EL (cell line): ENCODE measurements at regions not wholly inside any gene's neighbourhood (a gene's known extent, or its start where the extent isn't known, plus 50 kb on each side); places are given as distances from the start of the nearest gene placed in this dataset.

Experiments used
- DNase-seq: peaks from one replicate; pipeline ENCODE4 v3.0.0-alpha.2; 2016

GRCh38 chr2:8452979-8453903 is 228.6 kb upstream of the ID2 start:
- no peak for DNase-seq

GRCh38 chr2:8453904-8454302 is 228.0 kb upstream of the ID2 start:
- peak; percentile 47 for DNase-seq

GRCh38 chr2:8454797-8455196 is 227.1 kb upstream of the ID2 start:
- DNase-seq, result no peak

GRCh38 chr2:8455236-8456150 is 226.4 kb upstream of the ID2 start:
- DNase-seq, result no peak

GRCh38 chr2:8456151-8457091 is 225.4 kb upstream of the ID2 start:
- DNase-seq, result no peak

- no peak for DNase-seq
Measured at GRCh38 chr2:8457092-8457481, 224.8 kb upstream of the ID2 start.

GRCh38 chr2:8457699-8458502 is 224.0 kb upstream of the ID2 start:
- DNase-seq, result no peak

- DNase-seq, result no peak
Measured at GRCh38 chr2:8458503-8459459, 223.1 kb upstream of the ID2 start.

- no peak for DNase-seq
Measured at GRCh38 chr2:8459474-8459873, 222.4 kb upstream of the ID2 start.

GRCh38 chr2:8461341-8461740 is 220.5 kb upstream of the ID2 start:
- DNase-seq, result no peak

GRCh38 chr2:8462280-8462679 is 219.6 kb upstream of the ID2 start:
- no peak for DNase-seq

GRCh38 chr2:8462899-8463648 is 218.8 kb upstream of the ID2 start:
- DNase-seq, result no peak

- DNase-seq, result no peak
Measured at GRCh38 chr2:8465560-8465959, 216.3 kb upstream of the ID2 start.

GRCh38 chr2:8469709-8470493 is 212.0 kb upstream of the ID2 start:
- DNase-seq, result no peak

GRCh38 chr2:8472545-8473323 is 209.1 kb upstream of the ID2 start:
- no peak for DNase-seq

GRCh38 chr2:8475349-8476031 is 206.4 kb upstream of the ID2 start:
- DNase-seq, result no peak
